GF-D8 (cell line): ENCODE measurements at regions not wholly inside any gene's neighbourhood (a gene's known extent, or its start where the extent isn't known, plus 50 kb on each side); places are given as distances from the start of the nearest gene placed in this dataset.

Experiments
- DNase-seq: peaks from one replicate; lab custom pipeline; 2025; lab: John Stamatoyannopoulos, UW

GRCh38 chr13:103772576-103772975 is 706.4 kb upstream of the SLC10A2 start:
- peak; percentile 12 for DNase-seq

- DNase-seq: no peak
Measured at GRCh38 chr13:103762523-103762922, 696.3 kb upstream of the SLC10A2 start.

GRCh38 chr13:103759361-103759760 is 693.1 kb upstream of the SLC10A2 start:
- no peak for DNase-seq

- DNase-seq: no peak
Measured at GRCh38 chr13:103758222-103758621, 692.0 kb upstream of the SLC10A2 start.

GRCh38 chr13:103757361-103757760 is 691.1 kb upstream of the SLC10A2 start:
- DNase-seq: no peak

GRCh38 chr13:103754783-103755182 is 688.6 kb upstream of the SLC10A2 start:
- DNase-seq: no peak

GRCh38 chr13:103734837-103735236 is 668.6 kb upstream of the SLC10A2 start:
- DNase-seq: no peak

GRCh38 chr13:103731959-103732358 is 665.7 kb upstream of the SLC10A2 start:
- no peak for DNase-seq

- DNase-seq: no peak
Measured at GRCh38 chr13:103730407-103730806, 664.2 kb upstream of the SLC10A2 start.

- no peak for DNase-seq
Measured at GRCh38 chr13:103726808-103727207, 660.6 kb upstream of the SLC10A2 start.

- no peak for DNase-seq
Measured at GRCh38 chr13:103716718-103717117, 650.5 kb upstream of the SLC10A2 start.

GRCh38 chr13:103715335-103715734 is 649.1 kb upstream of the SLC10A2 start:
- DNase-seq: no peak

GRCh38 chr13:103703246-103703645 is 637.0 kb upstream of the SLC10A2 start:
- DNase-seq: no peak

- DNase-seq: no peak
Measured at GRCh38 chr13:103698000-103698399, 631.8 kb upstream of the SLC10A2 start.

GRCh38 chr13:103695320-103695719 is 629.1 kb upstream of the SLC10A2 start:
- DNase-seq: no peak

GRCh38 chr13:103694471-103694870 is 628.3 kb upstream of the SLC10A2 start:
- no peak for DNase-seq

GRCh38 chr13:103694033-103694432 is 627.8 kb upstream of the SLC10A2 start:
- DNase-seq: no peak

- DNase-seq: no peak
Measured at GRCh38 chr13:103692442-103692841, 626.2 kb upstream of the SLC10A2 start.

- no peak for DNase-seq
Measured at GRCh38 chr13:103676329-103676728, 610.1 kb upstream of the SLC10A2 start.

- no peak for DNase-seq
Measured at GRCh38 chr13:103671547-103671946, 605.3 kb upstream of the SLC10A2 start.

GRCh38 chr13:103663996-103664395 is 597.8 kb upstream of the SLC10A2 start:
- DNase-seq: no peak

- DNase-seq: no peak
Measured at GRCh38 chr13:103656311-103656710, 590.1 kb upstream of the SLC10A2 start.

GRCh38 chr13:103640606-103641005 is 574.4 kb upstream of the SLC10A2 start:
- DNase-seq: no peak

- DNase-seq: no peak
Measured at GRCh38 chr13:103639326-103639725, 573.1 kb upstream of the SLC10A2 start.

GRCh38 chr13:103638706-103639105 is 572.5 kb upstream of the SLC10A2 start:
- DNase-seq: no peak
